ENCODE measurements at regions not wholly inside any gene's neighbourhood (a gene's known extent, or its start where the extent isn't known, plus 50 kb on each side); places are given as distances from the start of the nearest gene placed in this dataset.
A peak's percentile ranks its signal among the peaks of the same experiment; 100 is the strongest.

GRCh38 chr3:113092746-113093145 is 102.0 kb downstream of the GTPBP8 start:
- no peak overlapping the region for H3K56ac ChIP-seq (ENCODE audit: insufficient read length, low read depth, low read length)
- H3K4ac ChIP-seq (ENCODE audit: low read depth, low read length) = no peak overlapping the region
- H3K23me2 ChIP-seq (ENCODE audit: insufficient read length, low read depth, low read length, poor library complexity, severe bottlenecking) = no peaks in the 10 kb centered on the region
- no peak overlapping the region for H4K5ac ChIP-seq (ENCODE audit: insufficient read length, low read depth, low read length)
- H3K9ac ChIP-seq (ENCODE audit: extremely low read depth, insufficient read length, low read length) = no peak overlapping the region
- peaks cover 0 to 4% of the 10 kb centered on the region in 2 experiments; a peak in 2 of 5 replicates for H3K9me3 Mint-ChIP-seq
- no peaks in the 10 kb centered on the region for H3K79me2 ChIP-seq (ENCODE audit: insufficient read depth, low read length)
- no peak overlapping the region for H3K4me3 Mint-ChIP-seq
- no peak overlapping the region for H2BK20ac ChIP-seq (ENCODE audit: low read depth, low read length, poor library complexity, severe bottlenecking)
- H2BK120ac ChIP-seq (ENCODE audit: low read depth, low read length, poor library complexity, severe bottlenecking) = no peak overlapping the region
- H3K4me1 Mint-ChIP-seq = peaks cover 15 to 31% of the 10 kb centered on the region in 2 experiments
- no peak overlapping the region for H2BK5ac ChIP-seq (ENCODE audit: insufficient read length, low read length)
- no peak overlapping the region for H4K91ac ChIP-seq (ENCODE audit: insufficient read length, low read depth, low read length)
- H2AFZ ChIP-seq (ENCODE audit: low read length) = no peak overlapping the region
- H3K4me1 ChIP-seq (ENCODE audit: insufficient read depth, low read length) = no peaks in the 10 kb centered on the region; the same call in 1 of the 2 replicates
- H3T11ph ChIP-seq (ENCODE audit: low read length) = no peak overlapping the region
- no peaks in the 10 kb centered on the region for H3K9me3 ChIP-seq (ENCODE audit: control insufficient read depth, low read depth, low read length)
- no peak overlapping the region for H2BK12ac ChIP-seq (ENCODE audit: insufficient read length, low read depth, low read length)
- no peak overlapping the region for H2BK15ac ChIP-seq (ENCODE audit: low read depth, low read length)
- no peaks in the 10 kb centered on the region for H3K36me3 Mint-ChIP-seq (ENCODE audit: insufficient read depth in 1 of 3, low read depth in 3 of 3)
- DNase-seq = no peak
- H3K14ac ChIP-seq (ENCODE audit: insufficient read depth, low read length) = no peak overlapping the region
- H2AK5ac ChIP-seq (ENCODE audit: insufficient read length, low read length) = no peak overlapping the region
- no peaks in the 10 kb centered on the region for H3K79me1 ChIP-seq (ENCODE audit: insufficient read depth, low read depth, low read length, poor library complexity, severe bottlenecking)
- H3K23ac ChIP-seq (ENCODE audit: insufficient read length, low read depth, low read length) = no peak overlapping the region
- no peak for TF ChIP-seq CTCF (conservative IDR thresholded peaks at IDR 0.05)
- no peaks in the 10 kb centered on the region; the same call in 1 of the 2 replicates for H3K27me3 ChIP-seq (ENCODE audit: insufficient read depth, low read length)
- no CpG with 5 or more reads among the region's 3 CpGs for WGBS (ENCODE audit: extremely low coverage, insufficient read length, low lambda C conversion rate)
- H4K20me1 ChIP-seq (ENCODE audit: control insufficient read depth, insufficient read depth, insufficient read length) = no peaks in the 10 kb centered on the region
- H3K27ac Mint-ChIP-seq = peak overlapping the region in 1 of 3 experiments; percentile 27; a peak in 1 of 7 replicates
- H3K27ac ChIP-seq (ENCODE audit: insufficient read length, low read depth, low read length) = no peak overlapping the region
- H3K27me3 Mint-ChIP-seq (ENCODE audit: low read depth) = peaks cover 1% of the 10 kb centered on the region; the same call in 1 of the 2 replicates
- H3K18ac ChIP-seq (ENCODE audit: insufficient read length, low read depth, low read length) = no peak overlapping the region
- H4K8ac ChIP-seq (replicated peaks; ENCODE audit: insufficient read length, low read depth, low read length) = no peak overlapping the region
- H3K4me2 ChIP-seq (ENCODE audit: insufficient read depth, insufficient read length, low read length) = no peak overlapping the region
